ENCODE measurements at regions not wholly inside any gene's neighbourhood (a gene's known extent, or its start where the extent isn't known, plus 50 kb on each side); places are given as distances from the start of the nearest gene placed in this dataset.

DNA sequence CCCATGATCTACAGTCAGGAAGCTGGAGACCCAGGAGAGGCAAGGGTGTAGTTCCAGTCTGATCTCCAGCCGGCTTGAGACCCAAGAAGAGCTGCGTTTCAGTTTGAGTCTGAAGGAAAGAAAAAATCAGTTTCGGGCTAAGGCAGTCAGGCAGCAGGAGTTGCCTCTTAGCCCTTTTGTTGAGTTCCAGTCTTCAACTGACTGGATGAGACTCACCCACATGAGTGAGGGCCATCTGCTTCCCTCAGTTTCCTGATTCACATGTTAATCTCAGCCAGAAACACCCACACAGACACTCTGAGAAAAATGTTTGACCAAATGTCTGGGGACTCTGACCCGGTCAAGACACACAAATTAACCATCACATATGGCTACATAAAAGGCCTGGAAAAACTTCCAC, 73.6 kb upstream of the ELOVL6 start:
- intact Hi-C loops (cut with micrococcal nuclease), result no loop called here
- no peak for ATAC-seq

DNA sequence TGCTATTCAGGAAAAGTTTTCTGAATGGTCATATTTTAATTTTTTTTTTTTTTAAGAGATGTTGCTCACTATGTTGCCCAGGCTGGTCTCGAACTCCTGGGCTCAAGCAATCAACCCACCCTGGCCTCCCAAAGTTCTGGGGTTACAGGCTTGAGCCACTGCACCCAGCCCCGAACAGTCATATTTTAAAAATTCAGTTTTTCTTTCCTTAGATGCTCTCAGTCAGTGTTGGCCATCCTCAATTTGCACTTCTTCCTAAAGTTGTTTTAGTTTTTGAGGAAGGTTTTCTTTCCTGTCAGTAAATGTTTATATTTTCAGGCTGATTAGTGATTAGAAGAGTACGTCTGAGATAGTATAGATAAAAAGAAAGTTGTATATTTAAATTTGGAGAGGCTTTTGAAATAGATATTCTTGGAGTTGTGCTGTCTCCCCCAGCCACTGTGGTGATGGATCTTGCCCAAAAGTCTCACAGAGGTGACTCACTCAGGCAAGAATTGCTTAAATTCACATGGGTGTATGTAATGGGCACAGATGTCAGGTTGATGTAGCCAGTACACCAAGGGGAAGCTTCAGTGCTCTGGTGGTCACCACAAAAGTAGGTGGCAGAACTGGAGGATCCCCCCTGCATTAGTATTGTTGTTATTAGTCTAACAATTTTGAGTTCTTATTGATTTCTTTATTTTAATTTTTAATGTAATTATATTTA, 72.2 kb upstream of the ELOVL6 start:
- Mint-ChIP-seq H3K9me3 (peaks cover 0 to 4% (median 0%) of the 10 kb centered on the region in 11 donors), H3K4me3 (no peak overlapping the region), H3K27me3 (peaks cover 0 to 25% (median 0%) of the 10 kb centered on the region in 5 donors), H3K4me1 (peaks cover 0 to 10% (median 0%) of the 10 kb centered on the region in 7 donors), H3K27ac (no peak overlapping the region), H3K36me3 (no peaks in the 10 kb centered on the region)
- intact Hi-C loops (cut with micrococcal nuclease), result no loop called here
- no peaks in the 10 kb centered on the region for H3K4me1 ChIP-seq (ENCODE audit: control insufficient read depth in 2 of 2, insufficient read depth in 2 of 2, low read length in 2 of 2)
- H3K4me3 ChIP-seq (ENCODE audit: low read length), result no peak overlapping the region
- ChIA-PET CTCF (no interaction called here), POLR2A (no interaction called here)
- no peaks in the 10 kb centered on the region for H3K9me3 ChIP-seq (ENCODE audit: control insufficient read depth in 2 of 3, low read length in 3 of 3)
- no peak overlapping the region for H3K27ac ChIP-seq (ENCODE audit: low read depth, low read length)
- no peaks in the 10 kb centered on the region for H3K27me3 ChIP-seq (ENCODE audit: control insufficient read depth in 2 of 2, insufficient read depth in 2 of 2, low read length in 2 of 2)
- no peaks in the 10 kb centered on the region for H3K36me3 ChIP-seq (ENCODE audit: control insufficient read depth in 2 of 3, insufficient read depth in 3 of 3, low read length in 3 of 3)
- DNase-seq (no peak), ATAC-seq (no peak)

More for the DNA sequence above, 73.6 kb upstream of the ELOVL6 start:
- peaks cover 0 to 30% (median 0%) of the 10 kb centered on the region in 5 donors for H3K27me3 Mint-ChIP-seq
- Histone ChIP-seq H3K27ac (ENCODE audit: low read depth, low read length) (no peak overlapping the region), H3K27me3 (ENCODE audit: control insufficient read depth in 2 of 2, insufficient read depth in 2 of 2, low read length in 2 of 2) (no peaks in the 10 kb centered on the region), H3K4me3 (ENCODE audit: low read length) (no peak overlapping the region), H3K4me1 (ENCODE audit: control insufficient read depth in 2 of 2, insufficient read depth in 2 of 2, low read length in 2 of 2) (no peaks in the 10 kb centered on the region), H3K36me3 (ENCODE audit: control insufficient read depth in 2 of 3, insufficient read depth in 3 of 3, low read length in 3 of 3) (no peaks in the 10 kb centered on the region), H3K9me3 (ENCODE audit: control insufficient read depth in 2 of 3, low read length in 3 of 3) (no peaks in the 10 kb centered on the region)
- H3K4me3 Mint-ChIP-seq, result no peak overlapping the region
- no peaks in the 10 kb centered on the region for H3K36me3 Mint-ChIP-seq
- peaks cover 0 to 10% (median 0%) of the 10 kb centered on the region in 7 donors for H3K4me1 Mint-ChIP-seq
- H3K9me3 Mint-ChIP-seq, result peaks cover 0 to 4% (median 0%) of the 10 kb centered on the region in 11 donors
- DNase-seq, result no peak
- H3K27ac Mint-ChIP-seq, result no peak overlapping the region
- ChIA-PET POLR2A (no interaction called here), CTCF (no interaction called here)

DNA sequence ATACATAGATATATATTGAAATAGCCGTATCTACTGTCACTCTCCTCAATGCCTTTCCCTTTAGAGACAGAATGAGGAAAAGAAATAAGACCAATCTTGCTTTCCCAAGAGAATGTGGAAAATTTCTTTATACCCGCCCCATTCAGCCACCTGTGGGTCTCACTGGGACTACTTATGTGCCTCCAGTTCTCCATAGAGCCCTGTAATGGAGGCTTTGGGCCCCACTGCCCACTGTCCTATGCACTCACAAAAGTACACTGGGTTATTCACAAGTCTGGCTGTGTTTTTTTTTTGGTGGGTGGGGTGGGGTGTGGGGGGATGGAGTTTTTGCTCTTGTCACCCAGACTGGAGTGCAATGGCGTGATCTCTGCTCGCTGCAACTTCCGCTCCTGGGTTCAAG, 70.4 kb upstream of the ELOVL6 start:
- intact Hi-C loops (cut with micrococcal nuclease), result loop anchor here in 1 of 2 donors (1.0 kb wide), 1 partner anchor 19 kb away; no protein-coding TSS in a partner anchor
- Mint-ChIP-seq H3K9me3 (no peaks in the 10 kb centered on the region), H3K36me3 (no peaks in the 10 kb centered on the region), H3K4me3 (no peak overlapping the region), H3K27me3 (peaks cover 0 to 29% (median 0%) of the 10 kb centered on the region in 5 donors), H3K4me1 (peaks cover 0 to 10% (median 0%) of the 10 kb centered on the region in 7 donors), H3K27ac (no peak overlapping the region)
- ATAC-seq (no peak), DNase-seq (no peak)
- ChIA-PET CTCF (no interaction called here), POLR2A (no interaction called here)
- H3K9me3 ChIP-seq (ENCODE audit: control insufficient read depth in 2 of 3, low read length in 3 of 3), result no peaks in the 10 kb centered on the region
- no peaks in the 10 kb centered on the region for H3K36me3 ChIP-seq (ENCODE audit: control insufficient read depth in 2 of 3, insufficient read depth in 3 of 3, low read length in 3 of 3)
- H3K27me3 ChIP-seq (ENCODE audit: control insufficient read depth in 2 of 2, insufficient read depth in 2 of 2, low read length in 2 of 2), result no peaks in the 10 kb centered on the region
- no peaks in the 10 kb centered on the region for H3K4me1 ChIP-seq (ENCODE audit: control insufficient read depth in 2 of 2, insufficient read depth in 2 of 2, low read length in 2 of 2)
- no peak overlapping the region for H3K27ac ChIP-seq (ENCODE audit: low read depth, low read length)
- H3K4me3 ChIP-seq (ENCODE audit: low read length), result no peak overlapping the region

DNA sequence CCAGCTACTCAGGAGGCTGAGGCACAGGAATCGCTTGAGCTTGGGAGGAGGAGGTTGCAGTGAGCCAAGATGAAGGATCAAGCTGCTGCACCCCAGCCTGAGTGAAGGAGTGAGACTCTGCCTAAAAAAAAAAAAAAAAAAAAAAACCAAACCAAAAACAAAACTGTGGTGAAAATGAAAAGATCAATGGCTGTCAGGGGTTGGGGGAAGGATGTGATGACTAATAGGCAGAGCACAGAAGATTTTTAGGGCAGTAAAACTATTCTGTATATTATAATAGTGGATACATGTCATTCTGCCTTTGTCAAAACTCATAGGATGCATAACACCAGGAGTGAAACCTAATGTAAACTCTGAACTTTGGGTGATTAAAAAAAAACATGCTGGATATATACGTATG, 69.9 kb upstream of the ELOVL6 start:
- H3K9me3 ChIP-seq (ENCODE audit: control insufficient read depth in 2 of 3, low read length in 3 of 3), result no peaks in the 10 kb centered on the region
- DNase-seq, result no peak
- H3K27ac Mint-ChIP-seq, result no peak overlapping the region
- H3K4me3 Mint-ChIP-seq, result no peak overlapping the region
- no peak overlapping the region for H3K27ac ChIP-seq (ENCODE audit: low read depth, low read length)
- no peak for ATAC-seq
- POLR2A ChIA-PET, result no interaction called here
- no peaks in the 10 kb centered on the region for H3K36me3 ChIP-seq (ENCODE audit: control insufficient read depth in 2 of 3, insufficient read depth in 3 of 3, low read length in 3 of 3)
- no peaks in the 10 kb centered on the region for H3K36me3 Mint-ChIP-seq
- no peaks in the 10 kb centered on the region for H3K4me1 ChIP-seq (ENCODE audit: control insufficient read depth in 2 of 2, insufficient read depth in 2 of 2, low read length in 2 of 2)
- intact Hi-C loops (cut with micrococcal nuclease), result loop anchor here in 1 of 2 donors (1.0 kb wide), 1 partner anchor 19 kb away; no protein-coding TSS in a partner anchor
- H3K27me3 Mint-ChIP-seq, result peaks cover 0 to 30% (median 0%) of the 10 kb centered on the region in 5 donors
- H3K27me3 ChIP-seq (ENCODE audit: control insufficient read depth in 2 of 2, insufficient read depth in 2 of 2, low read length in 2 of 2), result no peaks in the 10 kb centered on the region
- H3K4me1 Mint-ChIP-seq, result peaks cover 0 to 10% (median 0%) of the 10 kb centered on the region in 7 donors
- CTCF ChIA-PET, result no interaction called here
- H3K4me3 ChIP-seq (ENCODE audit: low read length), result no peak overlapping the region
- no peaks in the 10 kb centered on the region for H3K9me3 Mint-ChIP-seq

DNA sequence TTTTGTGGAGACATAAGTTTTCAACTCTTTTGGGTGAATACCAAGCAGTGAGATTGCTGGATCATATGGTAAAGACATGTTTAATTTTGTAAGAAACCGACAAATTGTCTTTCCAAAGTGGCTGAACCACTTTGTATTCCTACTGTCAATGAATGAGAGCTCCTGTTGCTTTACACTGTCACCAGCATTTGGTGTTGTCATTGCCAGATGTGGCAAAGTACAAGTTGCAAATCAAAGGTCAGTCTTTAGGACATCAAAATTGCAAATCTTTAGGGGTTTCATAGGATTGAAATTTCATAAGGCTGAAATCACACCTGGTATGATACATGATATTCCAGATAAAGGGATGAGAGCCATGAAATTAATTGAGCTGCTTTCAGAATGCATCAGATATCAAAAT, 67.7 kb upstream of the ELOVL6 start:
- Histone ChIP-seq H3K36me3 (ENCODE audit: control insufficient read depth in 2 of 3, insufficient read depth in 3 of 3, low read length in 3 of 3) (no peaks in the 10 kb centered on the region), H3K27ac (ENCODE audit: low read depth, low read length) (no peak overlapping the region), H3K9me3 (ENCODE audit: control insufficient read depth in 2 of 3, low read length in 3 of 3) (no peaks in the 10 kb centered on the region), H3K4me3 (ENCODE audit: low read length) (no peak overlapping the region), H3K4me1 (ENCODE audit: control insufficient read depth in 2 of 2, insufficient read depth in 2 of 2, low read length in 2 of 2) (no peaks in the 10 kb centered on the region), H3K27me3 (ENCODE audit: control insufficient read depth in 2 of 2, insufficient read depth in 2 of 2, low read length in 2 of 2) (no peaks in the 10 kb centered on the region)
- ChIA-PET POLR2A (no interaction called here), CTCF (no interaction called here)
- H3K4me1 Mint-ChIP-seq, result peaks cover 0 to 10% (median 0%) of the 10 kb centered on the region in 7 donors
- H3K27ac Mint-ChIP-seq, result no peak overlapping the region
- ATAC-seq, result no peak
- H3K9me3 Mint-ChIP-seq, result no peaks in the 10 kb centered on the region
- no peak overlapping the region for H3K4me3 Mint-ChIP-seq
- intact Hi-C loops (cut with micrococcal nuclease), result no loop called here
- peaks cover 0 to 26% (median 0%) of the 10 kb centered on the region in 5 donors for H3K27me3 Mint-ChIP-seq
- no peaks in the 10 kb centered on the region for H3K36me3 Mint-ChIP-seq
- DNase-seq, result no peak

DNA sequence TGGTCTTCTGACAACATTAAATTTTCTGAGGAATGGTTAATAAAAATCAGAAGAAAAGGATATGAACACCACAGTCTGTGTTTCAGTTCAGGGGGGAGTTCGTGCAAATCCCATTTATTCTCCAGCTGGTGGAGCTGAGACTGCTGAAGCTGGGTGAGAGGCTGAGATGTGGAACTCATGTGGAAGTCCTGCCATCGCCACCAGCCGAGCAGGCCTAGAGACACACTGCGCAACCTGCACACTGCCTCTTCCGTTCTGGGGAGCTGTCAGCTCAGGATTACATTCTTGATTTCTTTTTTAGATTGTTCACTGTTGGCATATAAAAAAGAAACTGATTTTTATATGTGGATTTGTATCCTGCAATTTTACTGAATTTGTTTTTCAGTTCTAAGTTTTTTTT, 66.6 kb upstream of the ELOVL6 start:
- H3K27ac Mint-ChIP-seq, result no peak overlapping the region
- DNase-seq (no peak), ATAC-seq (no peak)
- no peaks in the 10 kb centered on the region for H3K4me1 ChIP-seq (ENCODE audit: control insufficient read depth in 2 of 2, insufficient read depth in 2 of 2, low read length in 2 of 2)
- peaks cover 0 to 33% (median 0%) of the 10 kb centered on the region in 5 donors for H3K27me3 Mint-ChIP-seq
- H3K36me3 Mint-ChIP-seq, result no peaks in the 10 kb centered on the region
- POLR2A ChIA-PET, result no interaction called here
- H3K27me3 ChIP-seq (ENCODE audit: control insufficient read depth in 2 of 2, insufficient read depth in 2 of 2, low read length in 2 of 2), result no peaks in the 10 kb centered on the region
- H3K27ac ChIP-seq (ENCODE audit: low read depth, low read length), result no peak overlapping the region
- H3K4me3 Mint-ChIP-seq, result no peak overlapping the region
- peaks cover 0 to 10% (median 0%) of the 10 kb centered on the region in 7 donors for H3K4me1 Mint-ChIP-seq
- H3K4me3 ChIP-seq (ENCODE audit: low read length), result no peak overlapping the region
- no peaks in the 10 kb centered on the region for H3K36me3 ChIP-seq (ENCODE audit: control insufficient read depth in 2 of 3, insufficient read depth in 3 of 3, low read length in 3 of 3)
- intact Hi-C loops (cut with micrococcal nuclease), result no loop called here
- no peaks in the 10 kb centered on the region for H3K9me3 ChIP-seq (ENCODE audit: control insufficient read depth in 2 of 3, low read length in 3 of 3)
- H3K9me3 Mint-ChIP-seq, result no peaks in the 10 kb centered on the region
- CTCF ChIA-PET, result no interaction called here

DNA sequence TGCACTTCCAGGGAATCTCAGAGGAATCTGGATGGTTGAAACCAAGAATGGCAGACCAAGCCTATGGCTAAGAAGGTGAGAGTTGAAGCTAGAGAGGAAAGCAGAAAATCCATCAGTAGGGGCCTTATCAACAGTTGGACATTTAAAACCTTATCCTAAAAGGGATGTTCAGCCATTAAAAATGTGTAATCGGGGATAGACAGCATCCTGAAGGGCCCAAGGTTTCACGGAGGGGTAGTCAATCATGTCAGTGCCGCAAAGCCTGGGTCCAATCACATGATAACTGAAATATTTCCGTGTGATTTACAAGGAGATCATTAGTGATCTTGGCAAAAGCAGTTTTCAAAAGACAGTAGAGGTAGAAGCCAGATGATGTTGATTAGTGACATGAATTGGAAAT, 61.9 kb upstream of the ELOVL6 start:
- intact Hi-C loops (cut with micrococcal nuclease), result no loop called here
- Mint-ChIP-seq H3K36me3 (no peaks in the 10 kb centered on the region), H3K27me3 (peaks cover 0 to 25% (median 0%) of the 10 kb centered on the region in 5 donors), H3K4me3 (no peak overlapping the region), H3K27ac (no peak overlapping the region), H3K9me3 (no peaks in the 10 kb centered on the region), H3K4me1 (no peaks in the 10 kb centered on the region)
- Histone ChIP-seq H3K27me3 (ENCODE audit: control insufficient read depth in 2 of 2, insufficient read depth in 2 of 2, low read length in 2 of 2) (no peaks in the 10 kb centered on the region), H3K4me3 (ENCODE audit: low read length) (no peak overlapping the region), H3K27ac (ENCODE audit: low read depth, low read length) (no peak overlapping the region), H3K4me1 (ENCODE audit: control insufficient read depth in 2 of 2, insufficient read depth in 2 of 2, low read length in 2 of 2) (no peaks in the 10 kb centered on the region), H3K36me3 (ENCODE audit: control insufficient read depth in 2 of 3, insufficient read depth in 3 of 3, low read length in 3 of 3) (no peaks in the 10 kb centered on the region), H3K9me3 (ENCODE audit: control insufficient read depth in 2 of 3, low read length in 3 of 3) (no peaks in the 10 kb centered on the region)
- CTCF ChIA-PET, result no interaction called here
- no peak for DNase-seq
- ATAC-seq, result no peak
- POLR2A ChIA-PET, result no interaction called here

All from naive thymus-derived CD4-positive, alpha-beta T cell (primary cell).